Esophagus muscularis mucosa (tissue), 3 donors: ENCODE measurements at regions not wholly inside any gene's neighbourhood (a gene's known extent, or its start where the extent isn't known, plus 50 kb on each side); places are given as distances from the start of the nearest gene placed in this dataset.

ENCODE experiments used
- EP300 ChIP-seq: sonication (generic); formaldehyde crosslinking; IDR thresholded peaks from one replicate; pipeline ENCODE4 v1.6.1; 2017; ENCODE audit warnings: antibody characterized with exemption
- TF ChIP-seq, protein P1 (sequence below), 3 experiments: fragments of 200-600 bp in 2 of 3; fragments of 450-650 bp in 1 of 3; sonication (generic) in 2 of 3; IDR thresholded peaks; one replicate each; pipeline ENCODE4 v1.5.1; 2017 to 2019; ENCODE audit warnings: antibody characterized with exemption in 3 of 3, mild to moderate bottlenecking in 2 of 3, moderate library complexity in 1 of 3

DNA sequence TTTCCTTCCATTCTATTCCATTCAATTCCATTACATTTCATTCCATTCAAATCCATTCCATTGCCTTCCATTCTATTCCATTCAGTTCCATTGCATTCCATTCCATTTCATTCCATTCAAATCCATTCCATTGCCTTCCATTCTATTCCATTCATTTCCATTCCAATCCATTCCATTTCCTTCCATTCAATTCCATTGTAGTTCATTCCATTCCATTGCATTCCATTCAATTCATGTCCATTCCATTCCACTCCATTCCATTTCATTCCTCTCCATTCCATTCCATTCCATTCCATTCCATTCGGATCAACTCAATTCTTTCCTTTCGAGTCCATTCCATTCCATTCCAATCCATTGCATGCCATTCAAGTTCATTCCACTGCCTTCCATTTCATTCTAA lies 1128.3 kb downstream of the RPIA start:
- TF ChIP-seq, protein P1, sequence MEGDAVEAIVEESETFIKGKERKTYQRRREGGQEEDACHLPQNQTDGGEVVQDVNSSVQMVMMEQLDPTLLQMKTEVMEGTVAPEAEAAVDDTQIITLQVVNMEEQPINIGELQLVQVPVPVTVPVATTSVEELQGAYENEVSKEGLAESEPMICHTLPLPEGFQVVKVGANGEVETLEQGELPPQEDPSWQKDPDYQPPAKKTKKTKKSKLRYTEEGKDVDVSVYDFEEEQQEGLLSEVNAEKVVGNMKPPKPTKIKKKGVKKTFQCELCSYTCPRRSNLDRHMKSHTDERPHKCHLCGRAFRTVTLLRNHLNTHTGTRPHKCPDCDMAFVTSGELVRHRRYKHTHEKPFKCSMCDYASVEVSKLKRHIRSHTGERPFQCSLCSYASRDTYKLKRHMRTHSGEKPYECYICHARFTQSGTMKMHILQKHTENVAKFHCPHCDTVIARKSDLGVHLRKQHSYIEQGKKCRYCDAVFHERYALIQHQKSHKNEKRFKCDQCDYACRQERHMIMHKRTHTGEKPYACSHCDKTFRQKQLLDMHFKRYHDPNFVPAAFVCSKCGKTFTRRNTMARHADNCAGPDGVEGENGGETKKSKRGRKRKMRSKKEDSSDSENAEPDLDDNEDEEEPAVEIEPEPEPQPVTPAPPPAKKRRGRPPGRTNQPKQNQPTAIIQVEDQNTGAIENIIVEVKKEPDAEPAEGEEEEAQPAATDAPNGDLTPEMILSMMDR (IDR thresholded peaks at IDR 0.05): no peak
- no peak for TF ChIP-seq EP300
